ENCODE measurements at regions not wholly inside any gene's neighbourhood (a gene's known extent, or its start where the extent isn't known, plus 50 kb on each side); places are given as distances from the start of the nearest gene placed in this dataset.

DNA sequence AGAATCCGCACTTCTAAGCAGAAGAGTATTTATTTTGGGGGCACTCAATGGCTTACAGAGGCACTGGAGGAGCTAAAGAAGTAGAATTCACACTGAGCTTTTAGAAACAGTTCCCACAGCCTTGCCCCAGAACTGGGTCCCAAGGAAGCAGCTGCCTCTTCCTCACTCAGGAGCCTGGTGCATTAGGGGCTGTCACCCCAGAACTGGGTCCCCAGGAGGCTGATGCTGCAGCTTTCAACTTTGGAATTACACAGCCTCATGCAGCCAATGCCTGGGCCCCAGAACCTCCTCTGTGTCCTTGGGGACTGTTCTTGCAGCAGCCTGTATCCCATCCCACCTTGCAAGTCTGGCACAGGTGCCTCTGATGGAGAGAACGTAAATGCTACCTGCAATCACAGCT is 96.4 kb downstream of the DACT2 start:
- CTCF ChIA-PET: no interaction called here
- no peaks in the 10 kb centered on the region for H3K36me3 Mint-ChIP-seq (ENCODE audit: low read depth)

DNA sequence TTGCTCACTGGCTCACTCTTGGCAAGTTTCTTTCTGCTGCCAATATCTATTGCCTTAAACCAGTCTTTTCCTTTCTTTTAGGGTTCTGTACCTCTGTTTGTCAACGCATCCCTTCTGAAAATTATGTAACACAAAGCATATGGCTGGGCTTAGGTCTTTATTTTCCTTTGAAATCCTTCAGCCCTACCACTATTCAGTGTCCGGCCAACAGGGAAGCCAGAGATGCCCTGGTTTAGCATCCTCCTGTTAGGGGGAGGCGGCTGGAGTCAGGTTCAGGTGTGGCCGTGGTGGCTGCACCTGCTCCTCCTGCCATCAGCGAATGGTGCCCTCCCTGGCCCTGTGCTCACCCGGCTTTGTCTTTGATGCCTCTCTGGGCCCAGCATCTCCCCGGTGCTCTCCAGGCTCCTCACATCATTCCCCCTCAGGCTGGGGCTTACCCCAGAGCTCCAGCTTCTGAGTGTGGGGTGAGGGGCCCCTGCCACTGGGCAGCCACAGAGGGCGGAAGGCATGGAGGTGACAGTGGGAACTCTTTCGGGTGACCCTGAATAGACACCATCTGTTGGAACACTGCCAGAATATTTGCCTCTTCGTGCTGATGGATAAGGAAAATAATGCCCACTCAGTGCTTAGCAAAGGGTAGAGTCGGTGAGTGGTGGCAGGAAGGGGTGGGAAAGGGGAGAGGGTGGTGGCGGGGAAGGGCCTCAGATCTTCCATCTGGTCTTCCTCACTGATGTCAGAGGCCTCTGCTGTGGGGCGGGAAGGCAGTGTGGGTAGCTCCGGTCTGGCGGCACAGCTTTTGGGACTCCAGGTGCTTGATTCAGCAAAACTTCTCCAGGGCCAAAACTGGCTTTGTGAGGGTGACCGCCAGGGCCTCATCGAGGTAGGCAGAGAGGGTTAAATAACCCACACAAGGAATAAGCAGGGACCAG is 97.2 kb downstream of the DACT2 start:
- Mint-ChIP-seq H3K4me3 (no peak overlapping the region), H3K9me3 (no peaks in the 10 kb centered on the region), H3K27me3 (no peaks in the 10 kb centered on the region), H3K27ac (no peak overlapping the region), H3K36me3 (ENCODE audit: low read depth) (no peaks in the 10 kb centered on the region), H3K4me1 (peaks cover 6% of the 10 kb centered on the region)
- ChIA-PET POLR2A (no interaction called here), CTCF (no interaction called here)
- no peak for DNase-seq

More for the DNA sequence above, 96.4 kb downstream of the DACT2 start:
- Mint-ChIP-seq H3K4me3 (no peak overlapping the region), H3K4me1 (peaks cover 6% of the 10 kb centered on the region), H3K27ac (no peak overlapping the region), H3K27me3 (no peaks in the 10 kb centered on the region), H3K9me3 (no peaks in the 10 kb centered on the region)
- POLR2A ChIA-PET: no interaction called here
- no peak for DNase-seq

DNA sequence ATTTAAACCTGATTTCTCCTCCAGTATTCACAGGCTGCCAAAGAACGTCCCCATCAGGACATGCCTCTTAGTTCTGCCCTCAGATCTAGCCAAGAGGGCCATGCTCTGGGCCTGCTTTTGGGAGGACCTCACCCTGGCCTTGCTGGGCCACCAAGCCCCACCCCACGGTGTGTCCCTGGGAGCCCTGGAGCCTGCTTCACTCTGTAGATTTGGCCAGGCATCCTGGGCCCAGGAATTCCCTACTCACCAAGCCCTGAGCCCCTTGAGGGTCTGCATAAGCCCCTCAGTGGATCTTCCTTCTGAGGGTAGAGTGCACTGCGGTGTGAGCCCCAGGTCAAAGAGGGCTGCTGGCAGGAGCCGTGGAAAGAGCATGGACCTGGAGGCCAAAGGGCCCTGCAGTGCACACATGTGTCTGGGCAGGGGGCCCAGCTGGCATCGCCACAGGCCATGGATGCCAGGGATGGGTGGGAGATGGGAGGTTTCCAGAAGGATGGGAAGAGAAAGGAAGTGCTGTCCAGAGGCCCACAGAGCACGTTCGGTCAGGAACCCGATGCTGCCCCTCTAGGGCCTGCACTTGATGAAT is 98.0 kb downstream of the DACT2 start:
- H3K4me3 Mint-ChIP-seq: no peak overlapping the region
- H3K36me3 Mint-ChIP-seq (ENCODE audit: low read depth): no peaks in the 10 kb centered on the region
- H3K4me1 Mint-ChIP-seq: peaks cover 6% of the 10 kb centered on the region
- H3K9me3 Mint-ChIP-seq: no peaks in the 10 kb centered on the region
- H3K27me3 Mint-ChIP-seq: no peaks in the 10 kb centered on the region
- POLR2A ChIA-PET: no interaction called here
- no peak for DNase-seq
- no peak overlapping the region for H3K27ac Mint-ChIP-seq
- CTCF ChIA-PET: no interaction called here

DNA sequence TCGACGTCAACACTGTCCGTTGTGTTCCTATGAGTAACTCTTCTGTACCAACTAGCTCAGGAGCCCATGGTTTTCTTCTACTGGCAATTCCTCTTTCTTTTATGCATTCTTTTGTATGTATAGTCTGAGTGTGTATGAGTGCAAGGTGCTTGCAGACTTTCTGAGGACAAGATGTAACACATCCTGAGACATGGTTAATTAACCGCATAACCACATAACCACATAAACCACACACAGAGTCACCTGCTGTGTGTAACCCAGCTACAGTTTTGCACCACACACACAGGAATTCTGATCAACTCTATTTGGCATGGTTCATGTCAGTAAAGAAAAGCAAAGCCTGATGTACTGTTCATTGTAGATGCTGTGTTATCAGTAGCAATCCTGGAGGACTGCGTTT is 98.6 kb downstream of the DACT2 start:
- Mint-ChIP-seq H3K9me3 (no peaks in the 10 kb centered on the region), H3K4me1 (peaks cover 6% of the 10 kb centered on the region), H3K4me3 (no peak overlapping the region), H3K36me3 (ENCODE audit: low read depth) (no peaks in the 10 kb centered on the region), H3K27ac (no peak overlapping the region), H3K27me3 (no peaks in the 10 kb centered on the region)
- ChIA-PET CTCF (no interaction called here), POLR2A (no interaction called here)
- DNase-seq: no peak

DNA sequence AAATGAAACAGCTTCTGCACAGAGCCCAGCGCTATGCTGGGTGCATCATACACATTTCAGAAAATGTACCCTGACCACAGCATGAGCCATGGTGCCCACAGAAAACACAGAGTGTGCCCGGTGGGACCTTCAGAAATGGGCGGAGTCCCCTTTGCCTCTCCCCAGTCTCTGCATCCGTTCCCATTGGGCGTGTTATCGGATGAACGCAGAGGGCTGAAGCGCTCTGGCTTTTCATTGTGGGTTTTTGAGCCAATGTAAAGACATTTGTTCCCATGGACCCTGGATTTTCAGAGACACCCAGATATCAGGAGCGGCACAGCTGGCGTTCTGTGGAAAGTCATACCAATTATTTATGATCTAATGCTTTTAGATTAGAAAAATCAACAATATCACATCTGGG is 99.8 kb downstream of the DACT2 start:
- CTCF ChIA-PET: no interaction called here
- peaks cover 6% of the 10 kb centered on the region for H3K4me1 Mint-ChIP-seq
- no peaks in the 10 kb centered on the region for H3K9me3 Mint-ChIP-seq
- no peak for DNase-seq
- H3K4me3 Mint-ChIP-seq: no peak overlapping the region
- no peak overlapping the region for H3K27ac Mint-ChIP-seq
- H3K36me3 Mint-ChIP-seq (ENCODE audit: low read depth): no peaks in the 10 kb centered on the region
- H3K27me3 Mint-ChIP-seq: no peaks in the 10 kb centered on the region
- POLR2A ChIA-PET: no interaction called here

DNA sequence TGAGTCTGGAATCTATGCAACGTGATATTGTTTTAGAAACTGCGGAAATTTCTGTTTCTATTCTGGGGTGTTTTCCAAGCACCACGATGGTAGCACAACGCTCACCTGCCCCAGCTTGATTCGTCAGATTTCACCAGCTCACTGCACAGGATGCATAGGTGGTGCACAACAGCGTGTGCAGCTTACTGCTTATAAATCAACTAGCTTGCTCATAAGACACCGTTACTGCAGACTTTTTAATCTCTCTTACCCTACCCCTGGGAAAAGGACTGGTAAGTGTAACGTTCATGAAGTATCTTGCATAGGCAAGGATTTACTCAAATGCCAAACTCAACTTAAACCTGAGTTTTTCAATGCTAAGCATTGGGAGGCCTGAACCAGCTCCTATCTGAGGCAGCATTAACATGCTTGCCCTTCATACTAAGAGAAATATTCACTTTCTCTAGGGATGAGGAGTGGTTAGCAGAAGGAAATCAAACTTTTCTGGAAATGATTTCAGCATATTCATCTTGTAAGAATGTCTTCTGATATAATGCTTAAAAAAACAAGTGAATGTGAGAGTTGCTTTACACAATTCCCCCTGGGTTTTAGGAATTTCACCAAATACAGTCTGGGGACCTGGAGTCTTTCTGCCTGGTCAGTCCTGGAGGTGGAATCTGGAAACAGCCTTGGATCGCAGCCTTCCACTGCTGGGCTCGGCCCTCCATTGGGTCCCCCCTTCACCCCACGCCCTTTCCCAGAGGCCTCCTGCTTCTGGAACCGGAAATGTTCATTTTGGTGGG is 100.6 kb downstream of the DACT2 start:
- no peaks in the 10 kb centered on the region for H3K27me3 Mint-ChIP-seq
- ChIA-PET CTCF (no interaction called here), POLR2A (no interaction called here)
- no peaks in the 10 kb centered on the region for H3K9me3 Mint-ChIP-seq
- no peak overlapping the region for H3K27ac Mint-ChIP-seq
- DNase-seq: no peak
- no peaks in the 10 kb centered on the region for H3K36me3 Mint-ChIP-seq (ENCODE audit: low read depth)
- H3K4me1 Mint-ChIP-seq: peaks cover 6% of the 10 kb centered on the region
- no peak overlapping the region for H3K4me3 Mint-ChIP-seq

DNA sequence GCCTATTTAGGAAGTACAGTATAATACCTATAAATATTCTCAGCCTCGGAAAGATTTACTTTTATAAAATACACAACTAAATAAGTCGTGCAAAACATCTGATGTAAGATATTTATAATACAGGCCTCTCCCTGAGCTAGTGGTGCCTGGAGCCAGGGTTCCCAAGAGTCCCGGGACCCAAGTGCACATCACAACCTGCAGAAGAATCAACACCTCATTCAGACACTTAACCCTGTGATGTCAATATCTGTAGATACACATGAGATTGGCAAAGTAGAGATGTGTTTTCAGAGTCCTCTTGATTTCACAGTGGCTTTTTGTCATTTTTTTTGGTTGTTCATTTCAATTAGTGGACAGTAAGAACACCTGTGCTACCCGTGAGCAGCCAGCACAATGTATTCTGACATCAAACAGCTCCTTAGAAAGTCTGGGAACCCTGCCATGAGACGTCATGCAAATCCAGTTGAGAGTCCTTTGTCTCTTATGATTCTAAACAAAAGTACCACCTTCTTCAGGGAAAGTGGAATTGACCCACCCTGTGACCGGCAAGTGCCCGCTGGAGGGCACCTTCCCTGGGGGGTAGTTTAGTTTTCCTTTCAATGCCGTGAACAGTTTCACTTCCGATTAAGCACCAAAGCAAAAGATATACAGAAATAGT is 101.6 kb downstream of the DACT2 start:
- H3K4me1 Mint-ChIP-seq: peaks cover 6% of the 10 kb centered on the region
- DNase-seq: no peak
- POLR2A ChIA-PET: no interaction called here
- H3K9me3 Mint-ChIP-seq: no peaks in the 10 kb centered on the region
- CTCF ChIA-PET: no interaction called here
- no peak overlapping the region for H3K27ac Mint-ChIP-seq
- no peak overlapping the region for H3K4me3 Mint-ChIP-seq
- no peaks in the 10 kb centered on the region for H3K27me3 Mint-ChIP-seq
- H3K36me3 Mint-ChIP-seq (ENCODE audit: low read depth): no peaks in the 10 kb centered on the region

DNA sequence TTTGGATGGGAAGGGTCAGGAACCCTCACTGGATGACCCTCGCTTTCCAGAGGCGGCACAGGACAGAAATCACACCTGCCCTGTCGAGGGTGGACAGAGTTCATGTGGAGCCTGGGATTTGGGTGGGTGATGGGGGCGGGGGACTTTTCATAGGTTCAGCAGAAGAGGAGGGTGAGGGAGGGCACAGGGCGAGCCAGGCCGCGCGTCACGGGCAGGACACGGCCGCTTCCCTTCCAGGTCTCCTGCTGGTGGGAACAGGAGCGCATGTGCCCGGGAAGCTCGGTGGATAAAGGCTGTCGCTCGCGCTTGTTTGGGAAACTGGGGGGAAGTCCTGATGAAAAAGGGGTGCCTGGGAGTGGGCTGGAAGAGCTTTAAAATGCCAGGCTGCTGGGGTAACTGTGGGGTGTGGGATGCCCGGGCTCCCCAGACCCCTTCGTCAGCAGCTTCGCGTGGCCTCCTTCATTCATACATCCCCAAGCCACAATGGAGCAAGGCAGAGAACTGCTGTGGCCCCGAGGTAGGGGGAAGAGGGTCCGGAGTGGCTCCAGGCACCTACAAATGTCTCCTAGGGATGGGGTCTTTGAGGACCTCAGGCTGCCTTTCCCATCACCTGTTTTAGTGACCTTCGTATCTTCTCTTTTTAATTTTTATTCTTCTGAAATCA is 102.2 kb downstream of the DACT2 start:
- POLR2A ChIA-PET: no interaction called here

DNA sequence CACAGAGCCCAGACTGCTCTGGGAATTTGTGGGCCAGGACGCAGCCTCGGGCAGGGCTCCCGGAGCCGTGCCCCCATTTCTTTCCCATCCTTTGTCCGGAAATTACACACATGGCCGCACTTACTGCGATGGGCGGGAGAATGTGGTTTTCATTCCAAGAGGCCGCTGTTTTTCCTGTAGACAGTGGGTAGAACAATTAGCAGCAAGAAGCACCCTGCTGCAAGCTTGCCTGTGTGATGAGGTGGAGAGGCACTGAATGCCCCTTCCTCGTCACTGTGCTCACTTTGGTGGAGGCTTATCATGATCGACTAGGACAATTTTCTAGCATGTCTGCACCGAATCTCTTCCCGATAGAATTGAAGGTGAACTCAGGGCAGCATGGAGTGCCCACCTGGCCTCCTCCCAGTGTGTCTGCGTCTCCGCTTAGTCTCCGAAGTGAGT is 102.8 kb downstream of the DACT2 start:
- POLR2A ChIA-PET: no interaction called here
- Mint-ChIP-seq H3K4me3 (no peak overlapping the region), H3K27ac (no peak overlapping the region), H3K27me3 (no peaks in the 10 kb centered on the region), H3K9me3 (no peaks in the 10 kb centered on the region), H3K4me1 (peaks cover 6% of the 10 kb centered on the region), H3K36me3 (ENCODE audit: low read depth) (no peaks in the 10 kb centered on the region)
- CTCF ChIA-PET: no interaction called here
- DNase-seq: no peak

More for the DNA sequence above, 102.2 kb downstream of the DACT2 start:
- H3K27ac Mint-ChIP-seq: no peak overlapping the region
- DNase-seq: no peak
- no peak overlapping the region for H3K4me3 Mint-ChIP-seq
- no peaks in the 10 kb centered on the region for H3K36me3 Mint-ChIP-seq (ENCODE audit: low read depth)
- H3K9me3 Mint-ChIP-seq: no peaks in the 10 kb centered on the region
- CTCF ChIA-PET: no interaction called here
- H3K27me3 Mint-ChIP-seq: no peaks in the 10 kb centered on the region
- H3K4me1 Mint-ChIP-seq: peaks cover 6% of the 10 kb centered on the region

DNA sequence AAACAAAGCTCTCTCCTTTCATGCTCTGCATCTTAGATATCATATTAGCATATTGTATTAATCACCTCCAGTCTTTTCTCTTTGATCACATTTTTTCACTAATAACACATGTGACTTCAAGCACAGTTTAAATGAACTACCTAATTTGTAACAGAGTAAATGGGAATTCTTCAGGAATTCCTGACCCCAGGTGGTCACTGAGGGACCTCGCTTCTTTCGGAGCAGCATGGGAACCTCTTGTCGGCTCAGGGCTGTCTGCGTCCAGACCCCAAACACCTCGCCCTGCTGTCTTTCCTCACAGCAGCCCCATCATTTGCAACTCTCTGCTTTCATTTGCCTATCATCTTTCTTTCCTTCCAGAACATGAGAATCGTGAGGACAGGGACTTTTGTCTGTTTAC is 103.5 kb downstream of the DACT2 start:
- CTCF ChIA-PET: no interaction called here
- Mint-ChIP-seq H3K36me3 (ENCODE audit: low read depth) (no peaks in the 10 kb centered on the region), H3K4me3 (no peak overlapping the region), H3K27me3 (no peaks in the 10 kb centered on the region), H3K4me1 (peaks cover 3% of the 10 kb centered on the region), H3K9me3 (no peaks in the 10 kb centered on the region), H3K27ac (no peak overlapping the region)
- no peak for DNase-seq
- POLR2A ChIA-PET: no interaction called here

DNA sequence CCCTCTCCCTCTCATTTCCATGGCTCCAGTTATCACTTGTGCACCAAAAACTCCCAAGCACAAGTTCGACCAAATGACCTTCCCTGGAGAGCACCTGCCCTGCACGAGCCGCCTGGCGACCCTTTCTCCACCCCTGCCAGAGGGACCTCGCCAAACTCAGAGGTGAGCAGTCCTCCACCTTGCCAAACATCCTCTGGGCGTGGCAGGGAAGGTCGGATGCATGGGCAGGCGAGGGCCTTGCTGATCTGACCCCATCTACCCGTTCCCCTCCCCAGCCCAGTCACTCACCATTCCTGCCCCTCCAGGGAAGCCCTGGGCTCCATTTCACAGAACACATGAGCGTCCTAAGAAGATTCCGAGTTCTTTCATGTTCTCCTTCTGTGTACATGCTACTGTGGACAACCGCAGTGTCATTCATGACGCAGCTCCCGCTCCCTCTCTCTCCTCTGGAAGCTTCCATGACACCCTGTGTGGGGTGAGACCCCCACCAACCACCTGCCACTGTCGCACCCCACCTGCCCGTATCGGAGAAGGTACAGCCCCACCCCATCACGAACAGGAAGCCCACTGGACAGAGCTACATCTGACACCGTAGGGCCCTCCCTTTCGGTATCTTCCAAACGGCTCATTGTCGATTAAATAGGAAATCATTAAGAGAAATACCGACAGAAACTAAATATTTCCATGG is 104.3 kb downstream of the DACT2 start:
- CTCF ChIA-PET: no interaction called here
- H3K9me3 Mint-ChIP-seq: no peaks in the 10 kb centered on the region
- H3K27me3 Mint-ChIP-seq: no peaks in the 10 kb centered on the region

DNA sequence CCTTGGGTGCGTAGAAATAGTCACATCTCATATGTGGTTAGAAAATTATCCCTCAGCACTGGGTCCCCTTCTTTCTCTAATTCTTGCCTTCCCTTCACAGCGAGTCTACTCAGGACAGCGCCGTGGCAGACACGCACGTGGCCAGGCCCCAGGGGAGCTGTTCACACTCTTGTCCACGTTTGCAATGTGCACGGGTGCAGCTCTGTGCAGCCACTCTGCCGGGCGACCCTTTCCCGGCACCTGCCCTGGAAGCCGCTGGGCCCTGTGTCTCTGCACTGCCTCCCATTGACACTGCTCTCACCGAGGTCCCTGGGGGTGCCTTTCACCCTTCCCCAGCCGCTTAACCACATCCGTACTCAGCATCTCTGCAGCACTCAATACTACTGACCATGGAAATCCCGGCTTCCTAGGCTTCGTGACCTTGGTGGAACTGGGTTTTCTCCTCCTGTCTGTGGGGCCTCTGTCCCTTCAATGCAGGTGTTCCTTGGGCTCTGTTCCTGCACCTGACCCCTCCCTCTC is 104.9 kb downstream of the DACT2 start:
- DNase-seq: no peak
- Mint-ChIP-seq H3K36me3 (ENCODE audit: low read depth) (no peaks in the 10 kb centered on the region), H3K9me3 (no peaks in the 10 kb centered on the region), H3K4me3 (no peak overlapping the region), H3K27ac (no peak overlapping the region), H3K27me3 (no peaks in the 10 kb centered on the region), H3K4me1 (no peaks in the 10 kb centered on the region)
- ChIA-PET POLR2A (no interaction called here), CTCF (no interaction called here)

More for the DNA sequence above, 104.3 kb downstream of the DACT2 start:
- no peak for DNase-seq
- POLR2A ChIA-PET: no interaction called here
- no peaks in the 10 kb centered on the region for H3K4me1 Mint-ChIP-seq
- H3K27ac Mint-ChIP-seq: no peak overlapping the region
- H3K4me3 Mint-ChIP-seq: no peak overlapping the region
- H3K36me3 Mint-ChIP-seq (ENCODE audit: low read depth): no peaks in the 10 kb centered on the region
